ENCODE measurements at regions not wholly inside any gene's neighbourhood (a gene's known extent, or its start where the extent isn't known, plus 50 kb on each side); places are given as distances from the start of the nearest gene placed in this dataset.

DNA sequence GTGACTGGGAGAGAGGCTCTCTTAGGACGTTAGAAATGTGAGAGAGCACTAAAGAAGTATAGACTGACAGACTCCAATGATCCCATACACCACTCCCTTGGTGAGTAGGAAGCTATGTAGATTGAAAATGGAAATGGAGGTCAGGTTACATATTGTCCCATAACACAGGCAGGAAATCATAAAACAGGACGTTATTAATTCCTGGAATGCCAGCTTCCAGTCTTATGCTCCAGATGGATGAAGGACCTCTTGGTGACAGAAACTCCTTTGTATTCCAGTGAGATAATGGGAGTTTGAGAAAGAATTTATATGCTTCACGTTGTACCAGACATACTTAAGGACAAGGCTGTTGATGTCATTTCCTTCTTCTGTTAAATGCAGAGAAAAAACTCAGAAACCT lies 338.2 kb upstream of the ITGA1 start:
- no peak overlapping the region for H3K27ac Mint-ChIP-seq
- no peaks in the 10 kb centered on the region for H3K27me3 Mint-ChIP-seq (ENCODE audit: insufficient read depth)
- H3K9me3 ChIP-seq (ENCODE audit: control insufficient read depth, low read length): no peaks in the 10 kb centered on the region
- TF ChIP-seq, protein P1, sequence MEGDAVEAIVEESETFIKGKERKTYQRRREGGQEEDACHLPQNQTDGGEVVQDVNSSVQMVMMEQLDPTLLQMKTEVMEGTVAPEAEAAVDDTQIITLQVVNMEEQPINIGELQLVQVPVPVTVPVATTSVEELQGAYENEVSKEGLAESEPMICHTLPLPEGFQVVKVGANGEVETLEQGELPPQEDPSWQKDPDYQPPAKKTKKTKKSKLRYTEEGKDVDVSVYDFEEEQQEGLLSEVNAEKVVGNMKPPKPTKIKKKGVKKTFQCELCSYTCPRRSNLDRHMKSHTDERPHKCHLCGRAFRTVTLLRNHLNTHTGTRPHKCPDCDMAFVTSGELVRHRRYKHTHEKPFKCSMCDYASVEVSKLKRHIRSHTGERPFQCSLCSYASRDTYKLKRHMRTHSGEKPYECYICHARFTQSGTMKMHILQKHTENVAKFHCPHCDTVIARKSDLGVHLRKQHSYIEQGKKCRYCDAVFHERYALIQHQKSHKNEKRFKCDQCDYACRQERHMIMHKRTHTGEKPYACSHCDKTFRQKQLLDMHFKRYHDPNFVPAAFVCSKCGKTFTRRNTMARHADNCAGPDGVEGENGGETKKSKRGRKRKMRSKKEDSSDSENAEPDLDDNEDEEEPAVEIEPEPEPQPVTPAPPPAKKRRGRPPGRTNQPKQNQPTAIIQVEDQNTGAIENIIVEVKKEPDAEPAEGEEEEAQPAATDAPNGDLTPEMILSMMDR (conservative IDR thresholded peaks at IDR 0.05): no peak
- no peaks in the 10 kb centered on the region for H3K4me1 ChIP-seq (ENCODE audit: control insufficient read depth, insufficient read depth, low read length)
- 90 to 100% methylated on average over 1 to 3 of the region's 3 CpGs for WGBS, 2 experiments (ENCODE audit: insufficient coverage in 1 of 2, insufficient read length in 1 of 2)
- no peaks in the 10 kb centered on the region for H3K36me3 ChIP-seq (ENCODE audit: control insufficient read depth, insufficient read depth, low read length)
- H3K9ac ChIP-seq (ENCODE audit: extremely low read depth, low read length, poor library complexity, severe bottlenecking): no peak overlapping the region
- H3K36me3 Mint-ChIP-seq (ENCODE audit: low read depth): no peaks in the 10 kb centered on the region
- H3K27me3 ChIP-seq (ENCODE audit: control insufficient read depth, insufficient read depth, low read length, poor library complexity, severe bottlenecking): no peaks in the 10 kb centered on the region
- no peak overlapping the region for H3K4me3 ChIP-seq (ENCODE audit: low read length)
- H3K27ac ChIP-seq (ENCODE audit: low read depth, low read length): no peak overlapping the region
- no peak for DNase-seq
- H3K4me3 Mint-ChIP-seq: no peak overlapping the region
- H3K4me1 Mint-ChIP-seq: peaks cover 4% of the 10 kb centered on the region
- H3K9me3 Mint-ChIP-seq: no peaks in the 10 kb centered on the region

DNA sequence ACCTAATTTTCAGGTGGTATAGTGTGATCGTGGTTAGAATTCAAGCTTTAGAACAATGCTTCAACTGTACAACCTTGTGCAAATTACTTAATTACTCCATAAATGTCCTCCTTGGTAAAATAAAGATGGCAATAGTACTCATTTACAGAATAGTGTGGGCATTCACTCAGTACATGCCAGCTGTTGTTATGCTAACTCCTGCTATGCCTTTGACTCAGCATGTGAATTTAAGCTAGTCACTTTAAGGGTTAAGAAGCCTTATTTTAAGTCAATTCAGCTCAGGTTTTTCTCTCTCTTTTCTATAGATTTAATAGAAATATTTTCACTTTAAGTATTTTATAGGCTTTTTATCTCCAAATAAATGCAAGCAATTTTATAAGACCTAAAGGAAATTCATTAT lies 335.6 kb upstream of the ITGA1 start:
- no peaks in the 10 kb centered on the region for H3K36me3 Mint-ChIP-seq (ENCODE audit: low read depth)
- no peaks in the 10 kb centered on the region for H3K9me3 ChIP-seq (ENCODE audit: control insufficient read depth, low read length)
- H3K36me3 ChIP-seq (ENCODE audit: control insufficient read depth, insufficient read depth, low read length): no peaks in the 10 kb centered on the region
- H3K4me1 Mint-ChIP-seq: peaks cover 2% of the 10 kb centered on the region
- H3K4me3 Mint-ChIP-seq: no peak overlapping the region
- 50% methylated on average over 1 of the region's 1 CpG; no CpG with 5 or more reads in 1 of the 2 experiments for WGBS, 2 experiments (ENCODE audit: insufficient coverage in 1 of 2, insufficient read length in 1 of 2)
- H3K27me3 Mint-ChIP-seq (ENCODE audit: insufficient read depth): no peaks in the 10 kb centered on the region
- no peak overlapping the region for H3K4me3 ChIP-seq (ENCODE audit: low read length)
- no peak for DNase-seq
- H3K27me3 ChIP-seq (ENCODE audit: control insufficient read depth, insufficient read depth, low read length, poor library complexity, severe bottlenecking): no peaks in the 10 kb centered on the region
- no peak overlapping the region for H3K27ac Mint-ChIP-seq
- no peaks in the 10 kb centered on the region for H3K4me1 ChIP-seq (ENCODE audit: control insufficient read depth, insufficient read depth, low read length)
- no peak overlapping the region for H3K27ac ChIP-seq (ENCODE audit: low read depth, low read length)
- no peak overlapping the region for H3K9ac ChIP-seq (ENCODE audit: extremely low read depth, low read length, poor library complexity, severe bottlenecking)
- TF ChIP-seq, protein P1 (conservative IDR thresholded peaks at IDR 0.05): no peak
- H3K9me3 Mint-ChIP-seq: no peaks in the 10 kb centered on the region

DNA sequence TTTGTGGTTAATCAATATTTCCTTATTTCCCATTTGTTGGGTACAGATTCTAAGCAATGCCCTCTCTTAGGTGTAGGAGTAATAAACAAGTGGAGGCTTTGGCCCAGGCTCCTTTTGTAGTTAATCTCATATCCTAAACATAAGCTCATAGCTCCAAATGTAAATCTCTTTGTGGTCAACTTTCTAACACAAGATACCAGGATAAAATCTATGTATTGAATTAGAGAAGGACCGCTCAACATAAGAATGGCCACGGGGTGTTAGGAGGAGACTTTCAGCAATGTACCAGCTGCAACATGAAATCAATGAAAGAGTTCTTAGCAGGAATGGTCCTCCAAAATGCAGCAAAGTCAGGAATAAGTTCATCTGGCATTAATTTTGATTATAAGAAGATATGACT lies 334.5 kb upstream of the ITGA1 start:
- no peaks in the 10 kb centered on the region for H3K36me3 Mint-ChIP-seq (ENCODE audit: low read depth)
- TF ChIP-seq, protein P1 (conservative IDR thresholded peaks at IDR 0.05): no peak
- no peak overlapping the region for H3K4me3 Mint-ChIP-seq
- H3K27me3 ChIP-seq (ENCODE audit: control insufficient read depth, insufficient read depth, low read length, poor library complexity, severe bottlenecking): no peaks in the 10 kb centered on the region
- H3K9ac ChIP-seq (ENCODE audit: extremely low read depth, low read length, poor library complexity, severe bottlenecking): no peak overlapping the region
- H3K27ac ChIP-seq (ENCODE audit: low read depth, low read length): no peak overlapping the region
- H3K4me1 Mint-ChIP-seq: no peaks in the 10 kb centered on the region
- H3K27me3 Mint-ChIP-seq (ENCODE audit: insufficient read depth): no peaks in the 10 kb centered on the region
- WGBS, 2 experiments (ENCODE audit: insufficient coverage in 1 of 2, insufficient read length in 1 of 2): 81% methylated on average over 2 of the region's 2 CpGs; no CpG with 5 or more reads in 1 of the 2 experiments
- no peak for DNase-seq
- H3K4me1 ChIP-seq (ENCODE audit: control insufficient read depth, insufficient read depth, low read length): no peaks in the 10 kb centered on the region
- H3K9me3 ChIP-seq (ENCODE audit: control insufficient read depth, low read length): no peaks in the 10 kb centered on the region
- H3K36me3 ChIP-seq (ENCODE audit: control insufficient read depth, insufficient read depth, low read length): no peaks in the 10 kb centered on the region
- no peaks in the 10 kb centered on the region for H3K9me3 Mint-ChIP-seq
- no peak overlapping the region for H3K4me3 ChIP-seq (ENCODE audit: low read length)
- H3K27ac Mint-ChIP-seq: no peak overlapping the region
